SK-N-SH treated with all-trans-retinoic acid at 6 μM for 48 hours (cell line): ENCODE measurements at regions not wholly inside any gene's neighbourhood (a gene's known extent, or its start where the extent isn't known, plus 50 kb on each side); places are given as distances from the start of the nearest gene placed in this dataset.

ENCODE experiments used
- ARNTL ChIP-seq: fragments of 450-650 bp; formaldehyde crosslinking; IDR thresholded peaks from 2 replicates; pipeline ENCODE4 v1.5.0; 2020; ENCODE audit warnings: low read depth, mild to moderate bottlenecking, moderate library complexity, borderline replicate concordance
- CSRNP3 ChIP-seq: fragments of 250-450 bp; sonication (Bioruptor Pico); IDR thresholded peaks from 2 replicates; pipeline ENCODE4 v1.5.1; 2021; ENCODE audit warnings: mild to moderate bottlenecking, moderate library complexity
- RARB ChIP-seq: fragments of 250-450 bp; sonication (Bioruptor Pico); IDR thresholded peaks from 2 replicates; pipeline ENCODE4 v1.8.0; 2021; ENCODE audit warnings: mild to moderate bottlenecking, moderate library complexity
- ZC3H10 ChIP-seq: fragments of 250-450 bp; sonication (Bioruptor Pico); IDR thresholded peaks from 2 replicates; pipeline ENCODE4 v1.5.1; 2021; ENCODE audit warnings: mild to moderate bottlenecking, moderate library complexity
- ZFP3 ChIP-seq: fragments of 250-450 bp; sonication (Bioruptor Pico); IDR thresholded peaks from 2 replicates; pipeline ENCODE4 v1.5.0; 2020; ENCODE audit warnings: mild to moderate bottlenecking, moderate library complexity

- TF ChIP-seq CSRNP3 (CRISPR knock-in tag) (no peak), ARNTL (CRISPR knock-in tag) (no peak), ZC3H10 (CRISPR knock-in tag) (no peak), ZFP3 (CRISPR knock-in tag) (no peak), RARB (CRISPR knock-in tag) (no peak)
These were observed 111.9 kb downstream of the XCL2 start for GRCh38 chr1:168431882-168432281.
